Colonic mucosa (tissue), 4 donors: ENCODE measurements at regions not wholly inside any gene's neighbourhood (a gene's known extent, or its start where the extent isn't known, plus 50 kb on each side); places are given as distances from the start of the nearest gene placed in this dataset.

Source experiments
- DNase-seq: peaks from one replicate; pipeline ENCODE4 v3.0.0-alpha.2; 2020
- H3K27ac ChIP-seq: fragments of 200-600 bp; one replicate; pipeline ENCODE4 v1.8.0; 2021
- H3K27me3 ChIP-seq: fragments of 200-600 bp; one replicate; pipeline ENCODE4 v1.8.0; 2021
- H3K36me3 ChIP-seq: fragments of 200-600 bp; one replicate; pipeline ENCODE4 v1.8.0; 2021
- H3K4me1 ChIP-seq: fragments of 200-600 bp; one replicate; pipeline ENCODE4 v1.8.0; 2021; ENCODE audit warnings: mild to moderate bottlenecking
- H3K4me3 ChIP-seq: fragments of 200-600 bp; one replicate; pipeline ENCODE4 v1.8.0; 2021
- H3K9ac ChIP-seq, 2 donors: one replicate each; pipeline ENCODE4 v1.7.0; 2013; ENCODE audit warnings: control low read depth in 2 of 2, low read depth in 2 of 2, low read length in 2 of 2
- H3K9me3 ChIP-seq: fragments of 200-600 bp; one replicate; pipeline ENCODE4 v1.8.0; 2021
- CTCF ChIP-seq: fragments of 200-600 bp; IDR thresholded peaks from one replicate; pipeline ENCODE4 v1.8.0; 2022; ENCODE audit warnings: antibody characterized with exemption, mild to moderate bottlenecking
- intact Hi-C: fragments of 100-400 bp; cut with DNase I; formaldehyde crosslinking; loops from one replicate; pipeline ENCODE4 v1.14.1; 2022
- donor health status: healthy.
- donor health status: DM: no; HTN: no; CAD: no.
- donor health status: DM: no; HTN: no; CAD: no.

GRCh38 chr16:54673313-54673712, 257.4 kb upstream of the IRX5 start:
- Histone ChIP-seq H3K4me1 (no peaks in the 10 kb centered on the region), H3K9ac (no peak overlapping the region), H3K4me3 (no peak overlapping the region), H3K9me3 (no peaks in the 10 kb centered on the region), H3K36me3 (no peaks in the 10 kb centered on the region), H3K27me3 (no peaks in the 10 kb centered on the region), H3K27ac (no peak overlapping the region)
- intact Hi-C loops: no loop called here
- no peak for TF ChIP-seq CTCF
- no peak for DNase-seq

- TF ChIP-seq CTCF: no peak
- H3K9ac ChIP-seq: no peak overlapping the region
- DNase-seq: no peak
- no peak overlapping the region for H3K27ac ChIP-seq
- H3K4me3 ChIP-seq: no peak overlapping the region
- intact Hi-C loops: no loop called here
- H3K27me3 ChIP-seq: no peaks in the 10 kb centered on the region
- no peaks in the 10 kb centered on the region for H3K9me3 ChIP-seq
- H3K4me1 ChIP-seq: no peaks in the 10 kb centered on the region
- H3K36me3 ChIP-seq: no peaks in the 10 kb centered on the region
Measured at GRCh38 chr16:54672500-54672899, 258.2 kb upstream of the IRX5 start.

GRCh38 chr16:54657709-54658102, 273.0 kb upstream of the IRX5 start:
- H3K9me3 ChIP-seq: no peaks in the 10 kb centered on the region
- no peak overlapping the region for H3K9ac ChIP-seq
- no peak overlapping the region for H3K27ac ChIP-seq
- no peaks in the 10 kb centered on the region for H3K4me1 ChIP-seq
- no peak overlapping the region for H3K4me3 ChIP-seq
- no peak for DNase-seq
- no peaks in the 10 kb centered on the region for H3K27me3 ChIP-seq
- intact Hi-C loops: no loop called here
- no peaks in the 10 kb centered on the region for H3K36me3 ChIP-seq
- TF ChIP-seq CTCF: no peak

GRCh38 chr16:54657058-54657708, 273.5 kb upstream of the IRX5 start:
- Histone ChIP-seq H3K9ac (no peak overlapping the region), H3K27me3 (no peaks in the 10 kb centered on the region), H3K4me3 (no peak overlapping the region), H3K27ac (no peak overlapping the region), H3K9me3 (no peaks in the 10 kb centered on the region), H3K4me1 (no peaks in the 10 kb centered on the region), H3K36me3 (no peaks in the 10 kb centered on the region)
- intact Hi-C loops: no loop called here
- no peak for TF ChIP-seq CTCF
- DNase-seq: no peak

GRCh38 chr16:54655121-54655590, 275.5 kb upstream of the IRX5 start:
- no peak for TF ChIP-seq CTCF
- H3K4me3 ChIP-seq: no peak overlapping the region
- no peaks in the 10 kb centered on the region for H3K27me3 ChIP-seq
- no peak overlapping the region for H3K27ac ChIP-seq
- no peak overlapping the region for H3K9ac ChIP-seq
- no peak for DNase-seq
- H3K9me3 ChIP-seq: no peaks in the 10 kb centered on the region
- H3K4me1 ChIP-seq: no peaks in the 10 kb centered on the region
- H3K36me3 ChIP-seq: no peaks in the 10 kb centered on the region
- intact Hi-C loops: no loop called here
